Umbilical cord (tissue), 1 donor: ENCODE measurements at regions not wholly inside any gene's neighbourhood (a gene's known extent, or its start where the extent isn't known, plus 50 kb on each side); places are given as distances from the start of the nearest gene placed in this dataset.

Experiments
- DNase-seq: peaks from one replicate; pipeline ENCODE4 v3.0.0-alpha.2; 2015; ENCODE audit warnings: low spot score

DNA sequence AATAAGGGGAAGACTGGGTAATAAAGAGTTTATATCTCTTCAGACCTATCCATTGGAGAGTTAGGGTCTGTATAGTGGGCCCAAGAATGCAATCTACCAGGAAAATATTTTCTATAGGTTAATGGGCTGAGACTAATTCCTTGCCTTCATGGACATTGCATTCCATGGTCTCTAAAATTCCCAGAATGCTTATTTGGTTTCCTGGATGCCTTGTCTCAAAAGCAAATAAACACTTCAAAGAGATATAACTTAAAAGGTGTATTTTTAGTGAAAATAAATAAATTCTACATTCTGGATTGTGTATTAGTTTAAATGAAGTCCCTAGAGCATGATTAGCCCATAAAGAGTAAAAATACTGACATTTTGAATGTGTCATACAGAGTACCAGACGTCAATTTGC, 550.1 kb upstream of the PKN2 start:
- DNase-seq = no peak

DNA sequence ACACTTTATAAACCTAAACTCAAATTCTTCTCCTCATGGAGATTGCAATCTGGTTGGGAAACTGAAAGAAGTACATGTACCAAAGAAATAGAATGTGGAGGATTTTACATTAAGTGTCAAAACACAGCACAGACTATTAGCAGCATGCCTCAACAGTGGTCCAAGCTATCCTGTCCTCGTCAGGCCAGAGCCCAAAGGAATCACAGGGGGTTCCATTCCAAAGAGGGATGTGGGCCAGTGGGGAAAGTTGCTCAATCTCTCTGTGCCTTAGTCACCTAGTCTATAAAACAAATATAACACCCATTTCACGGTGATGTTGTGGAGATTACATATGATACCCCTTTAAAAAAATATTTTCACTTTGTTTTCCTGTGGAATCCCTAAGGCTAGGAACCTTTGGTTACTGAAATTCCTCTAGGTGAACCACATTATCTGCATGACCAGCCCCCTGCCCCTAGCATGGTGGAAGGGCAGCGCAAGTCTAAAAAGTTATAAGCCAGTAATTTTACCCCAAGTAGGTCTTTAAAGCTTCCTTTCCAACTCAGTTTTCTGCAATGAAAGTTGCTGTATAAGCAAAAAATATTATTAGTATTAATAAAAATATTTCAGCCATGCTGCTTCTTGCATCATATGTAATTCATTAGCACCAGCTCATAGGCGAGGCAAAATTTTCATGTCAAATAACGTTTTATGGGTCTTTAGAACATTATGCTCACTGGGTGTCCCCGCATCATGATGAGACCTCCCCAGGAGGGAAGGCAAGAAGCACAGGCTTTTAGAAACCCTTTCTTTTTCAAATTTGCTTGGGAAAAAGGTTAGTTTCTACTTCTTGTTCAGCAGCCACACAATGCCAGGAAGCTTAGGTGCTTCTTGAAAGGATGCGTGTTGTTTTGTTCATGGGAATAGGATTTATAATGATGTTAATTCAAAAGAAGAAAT, 548.8 kb upstream of the PKN2 start:
- DNase-seq = no peak

DNA sequence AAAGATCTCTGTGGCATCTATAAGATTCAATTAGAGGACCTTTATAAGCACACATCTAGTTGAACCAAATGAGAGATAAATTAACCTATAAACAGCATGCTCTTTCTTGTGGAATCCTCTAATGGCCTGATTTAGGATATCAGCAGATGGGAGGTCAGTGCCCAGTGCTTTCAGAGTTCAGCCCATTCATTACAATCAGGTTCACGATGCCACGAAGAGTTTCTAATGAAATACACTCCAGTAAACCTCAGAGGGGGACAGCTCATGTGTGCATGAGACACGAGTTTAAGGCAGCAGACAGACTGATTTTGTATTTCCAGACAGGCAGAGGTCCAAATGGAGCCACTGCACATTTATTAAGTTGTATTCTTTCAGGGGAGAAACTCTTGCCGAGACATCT, 544.4 kb upstream of the PKN2 start:
- DNase-seq = no peak

DNA sequence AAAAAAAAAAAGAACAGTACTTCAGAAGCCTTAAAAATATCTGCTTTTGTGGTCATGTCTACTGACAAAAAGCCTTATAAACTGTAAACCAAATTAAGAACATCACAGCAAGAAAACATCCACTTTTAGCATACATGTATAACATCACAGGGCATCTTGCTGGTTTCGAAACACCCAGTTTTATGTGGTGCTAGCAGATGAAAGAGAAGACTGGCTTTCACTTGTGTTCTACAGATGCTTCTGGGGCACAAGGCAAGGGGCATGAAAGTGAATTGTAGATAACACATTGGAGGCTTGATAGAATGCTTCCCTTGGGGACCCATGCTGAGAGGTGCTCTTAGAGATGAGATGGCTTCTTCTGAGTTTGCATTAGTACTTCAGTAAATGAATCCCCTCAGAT, 543.7 kb upstream of the PKN2 start:
- peak; percentile 85 for DNase-seq

DNA sequence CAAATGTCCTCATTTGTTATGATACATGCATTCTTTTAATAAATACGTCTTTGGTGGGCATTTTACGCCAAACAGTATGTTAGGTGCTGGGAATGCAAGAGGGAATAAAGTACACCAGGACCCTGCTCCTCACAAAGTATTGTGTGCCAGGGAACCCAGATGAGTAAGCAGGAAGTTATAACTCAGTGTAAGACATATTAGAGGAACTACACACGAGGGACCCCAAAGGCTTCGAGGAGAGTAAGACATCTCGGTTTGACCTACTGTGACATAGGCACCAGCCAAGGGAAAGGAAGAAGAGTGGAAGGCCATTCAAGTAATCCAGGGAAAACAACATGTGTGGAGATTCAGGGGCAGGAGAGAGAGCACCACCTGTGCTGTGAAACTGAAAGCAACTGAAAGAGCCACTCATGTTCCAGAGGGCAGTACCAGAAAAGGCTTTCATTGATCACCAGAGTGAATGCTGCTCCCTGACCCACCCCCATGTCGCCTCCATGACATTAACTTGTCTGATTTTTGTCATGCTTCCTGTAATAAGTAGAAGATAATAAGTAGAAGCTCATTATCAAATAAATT, 542.5 kb upstream of the PKN2 start:
- DNase-seq = no peak

DNA sequence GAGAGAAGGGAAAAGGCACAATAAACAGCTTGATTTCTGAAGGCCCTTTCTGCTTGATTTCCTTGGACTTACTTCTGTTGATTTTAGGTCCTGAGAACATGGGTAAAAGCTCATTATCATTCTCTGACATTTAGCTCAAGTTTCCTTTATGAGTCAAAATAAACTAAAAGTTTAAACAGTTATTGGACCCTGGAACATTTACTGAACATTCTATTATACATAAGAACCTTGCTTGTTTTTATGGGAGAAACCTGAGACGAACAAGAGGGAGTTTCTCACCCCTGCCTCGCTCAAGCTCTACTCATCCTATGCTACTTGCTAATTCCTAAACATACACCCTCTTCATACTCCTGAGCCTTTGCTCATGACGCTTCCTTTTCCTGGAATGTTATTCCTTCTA, 538.3 kb upstream of the PKN2 start:
- DNase-seq = no peak

DNA sequence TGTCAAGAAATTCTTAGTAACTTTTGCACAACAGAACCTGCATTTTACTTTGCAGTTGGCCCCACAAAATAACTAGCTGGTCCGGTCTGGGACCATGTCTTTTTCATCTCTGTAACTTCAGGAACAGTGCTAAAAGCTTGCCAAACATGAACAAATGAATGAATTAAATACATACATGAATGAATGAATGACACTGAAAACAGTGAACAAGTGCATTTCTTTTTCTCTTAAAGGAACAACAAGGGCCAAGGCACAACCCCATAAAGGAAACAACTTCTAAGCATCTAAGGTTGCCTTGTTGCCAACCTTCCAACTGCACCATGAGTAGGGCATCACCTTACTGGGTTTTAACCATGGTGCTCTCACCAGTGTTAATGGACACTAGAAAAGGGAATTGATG, 534.4 kb upstream of the PKN2 start:
- no peak for DNase-seq

DNA sequence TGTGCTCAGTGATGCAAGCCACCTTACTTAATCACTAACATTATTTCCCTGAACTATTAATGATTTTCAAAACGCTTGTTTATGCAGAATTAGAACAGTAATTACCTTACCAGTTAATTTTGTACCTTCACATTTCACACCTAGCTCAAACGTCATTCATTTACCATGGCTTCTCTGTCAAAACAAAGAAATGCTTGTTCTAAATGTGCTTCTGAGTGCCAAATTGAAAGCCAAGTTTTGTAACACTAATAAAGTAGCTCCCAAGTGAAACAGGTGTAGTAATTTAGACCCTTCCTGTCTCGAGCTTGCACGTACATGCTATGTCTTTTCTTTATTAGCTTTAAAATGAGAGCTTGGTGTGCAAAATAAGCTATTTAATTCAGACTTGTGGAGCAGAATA, 533.7 kb upstream of the PKN2 start:
- DNase-seq = no peak

DNA sequence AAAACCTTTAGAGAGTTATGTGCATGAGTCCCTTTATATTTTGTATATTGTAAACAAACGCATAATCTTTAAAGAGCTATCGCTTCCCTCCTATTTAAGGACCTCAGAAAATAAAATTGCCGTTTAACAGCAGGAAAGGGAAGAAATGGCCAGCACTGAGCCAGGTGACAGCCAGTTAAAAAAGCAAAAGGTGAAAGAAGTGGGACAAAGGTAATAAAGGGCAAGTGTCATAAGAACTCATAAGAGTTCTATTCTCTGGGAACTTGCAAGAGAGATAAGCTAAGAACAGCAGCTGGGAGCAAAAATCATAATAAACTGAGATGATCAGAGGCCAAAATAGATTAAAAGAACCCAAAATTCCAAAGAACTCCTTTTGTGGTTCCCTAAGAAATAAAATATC, 520.9 kb upstream of the PKN2 start:
- no peak for DNase-seq

DNA sequence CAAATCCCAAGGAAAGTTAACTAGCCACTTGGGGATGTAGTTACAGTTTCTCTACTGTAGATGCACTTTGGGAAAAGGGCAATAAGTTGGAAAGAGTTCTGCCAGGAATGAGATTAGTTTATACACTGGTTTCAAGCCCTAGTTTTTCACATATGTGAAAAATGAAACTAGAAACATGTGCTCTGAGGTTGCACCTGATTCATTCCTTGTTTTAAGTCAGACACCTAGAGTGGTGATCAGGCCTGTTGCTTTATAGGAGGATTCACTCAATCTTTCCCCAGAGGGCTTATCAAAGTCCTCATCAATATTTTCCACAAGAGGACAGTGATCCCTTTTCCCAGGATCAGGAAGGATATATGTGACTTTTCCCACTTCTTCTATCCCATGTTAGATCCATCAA, 515.9 kb upstream of the PKN2 start:
- DNase-seq = no peak

DNA sequence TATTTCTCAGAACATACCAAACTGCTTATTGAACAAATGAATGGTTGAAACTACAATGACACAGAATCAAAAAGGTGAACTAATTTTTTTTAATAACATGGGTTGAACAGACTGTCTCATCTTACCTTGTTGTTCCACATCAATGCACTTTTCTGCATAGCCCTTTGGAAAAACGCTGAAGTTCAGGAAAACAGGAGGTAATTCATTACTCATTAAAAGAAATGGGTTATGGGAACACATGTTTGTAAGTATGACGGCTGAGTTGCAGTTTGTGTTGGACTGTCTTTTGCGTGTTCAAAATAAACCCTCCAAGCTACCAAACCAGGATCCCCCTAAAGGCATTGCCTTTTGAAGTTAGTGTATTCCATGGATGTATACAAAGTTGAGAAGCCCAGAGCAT, 514.9 kb upstream of the PKN2 start:
- DNase-seq = no peak

DNA sequence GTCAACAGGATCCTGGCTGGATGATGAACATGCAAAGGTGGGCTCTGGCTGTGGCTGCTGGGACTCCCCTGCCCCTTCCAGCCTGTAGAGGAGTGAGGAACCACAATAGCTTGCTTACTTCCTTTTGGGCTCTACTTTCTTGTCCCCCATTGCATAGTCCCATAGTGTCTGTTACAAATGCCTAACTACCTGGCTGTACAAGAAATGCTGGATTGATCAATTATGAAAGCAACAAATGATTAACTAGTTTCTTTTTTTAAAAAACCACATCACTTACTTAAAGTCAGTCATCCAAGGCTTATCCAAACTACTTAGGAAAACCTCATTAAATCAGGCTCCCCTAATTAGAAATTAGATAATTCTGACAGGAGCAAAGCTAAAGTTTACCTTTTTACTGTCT, 514.1 kb upstream of the PKN2 start:
- DNase-seq = no peak

DNA sequence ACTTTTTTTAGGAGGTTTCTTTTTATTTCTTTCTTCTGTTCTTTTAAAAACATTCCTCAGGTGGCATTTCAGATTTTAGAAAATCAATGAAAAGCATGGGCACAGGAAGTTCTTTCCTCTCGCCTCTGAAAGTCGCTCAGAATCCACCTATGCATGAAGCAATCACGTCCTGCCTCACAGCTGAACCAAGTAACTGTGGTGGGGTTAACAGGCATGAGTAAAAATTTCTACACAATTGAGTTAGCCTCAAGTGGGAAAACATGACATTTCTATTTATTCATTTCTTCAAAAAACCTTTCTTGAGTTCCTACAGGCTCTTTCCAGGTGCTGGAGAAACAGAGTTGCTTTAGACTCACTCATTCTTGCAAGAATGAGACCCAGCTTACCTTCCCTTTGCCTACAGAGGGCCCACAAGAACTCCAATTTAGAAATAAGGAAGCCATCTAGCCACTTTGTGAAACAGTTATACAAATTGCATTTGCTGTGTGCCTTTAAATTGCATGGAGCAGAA, 508.9 kb upstream of the PKN2 start:
- no peak for DNase-seq

DNA sequence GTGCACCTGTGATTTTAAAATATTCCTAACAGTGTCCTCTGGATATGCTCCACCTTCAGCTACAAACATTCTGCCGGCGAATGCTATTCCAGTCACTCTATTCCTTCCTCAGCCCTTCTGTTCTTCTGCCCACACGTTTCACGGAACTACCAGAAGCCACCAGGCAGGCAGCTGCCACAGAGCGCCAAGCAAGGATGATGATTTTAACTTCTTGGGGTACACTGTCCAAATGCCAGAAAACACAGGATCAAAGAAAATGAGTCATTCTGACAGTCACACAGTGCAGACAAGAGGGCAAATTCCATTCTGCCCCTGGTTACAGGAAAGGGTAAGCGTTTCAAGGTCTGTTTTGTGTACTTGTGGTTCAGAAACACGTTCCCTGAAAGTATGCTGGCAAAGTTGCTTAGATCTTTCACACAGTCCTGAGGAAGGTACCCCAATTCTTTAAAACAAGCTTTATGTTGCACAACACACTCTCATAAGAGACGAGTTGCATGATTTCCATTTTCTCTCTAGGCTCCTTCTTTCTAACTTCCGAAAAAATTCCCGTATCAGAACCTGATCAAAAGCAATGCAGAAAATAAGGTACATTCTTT, 508.3 kb upstream of the PKN2 start:
- peak; percentile 66 for DNase-seq

DNA sequence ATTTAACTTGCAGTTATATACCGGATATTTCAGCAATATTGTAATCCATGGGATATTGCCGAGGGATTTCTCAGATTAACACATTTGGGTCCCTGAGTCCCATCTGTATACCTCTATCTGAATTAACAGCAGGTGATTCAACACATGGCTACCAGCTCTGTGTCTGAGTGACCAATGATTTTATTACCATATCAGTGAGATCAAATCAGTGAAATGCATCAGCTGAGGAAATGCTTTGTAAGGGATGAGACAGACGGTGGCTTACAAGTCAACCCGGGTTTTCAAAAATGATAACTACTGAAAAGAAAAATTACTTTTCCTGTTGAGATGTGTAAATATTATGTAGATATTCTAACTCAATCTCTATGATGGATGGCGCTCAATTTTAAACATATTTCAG, 504.1 kb upstream of the PKN2 start:
- no peak for DNase-seq

DNA sequence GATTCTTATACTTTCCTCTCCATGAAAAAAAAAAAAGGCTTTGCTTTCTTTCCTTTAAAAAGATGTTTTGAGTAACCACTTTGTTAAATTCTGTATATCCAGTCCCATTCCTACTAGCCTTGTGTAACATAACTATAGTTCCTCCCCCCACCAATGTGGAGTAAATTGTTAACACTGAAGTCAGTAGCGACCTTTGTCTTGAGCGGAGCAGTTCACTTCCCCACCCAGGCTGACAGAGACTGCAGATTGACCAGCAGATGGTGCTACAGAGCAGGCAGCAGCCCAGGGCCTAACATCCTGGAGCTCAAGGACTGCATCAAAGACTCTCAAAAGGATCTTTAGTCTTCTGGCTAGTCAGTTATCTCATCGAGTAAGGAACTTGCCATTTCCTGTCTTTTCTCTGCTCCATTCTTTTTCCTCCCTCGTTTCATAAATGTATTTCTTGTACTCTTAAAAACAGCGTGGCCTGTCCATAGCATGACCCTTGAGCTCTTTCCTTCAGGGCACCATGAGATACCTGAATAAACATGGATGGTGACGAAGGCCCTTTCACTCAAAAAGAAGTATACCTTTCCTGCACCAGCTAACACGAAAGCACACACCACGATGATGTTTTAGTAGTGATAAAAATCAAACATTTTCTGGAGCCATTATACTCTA, 503.5 kb upstream of the PKN2 start:
- DNase-seq = peak; percentile 88

DNA sequence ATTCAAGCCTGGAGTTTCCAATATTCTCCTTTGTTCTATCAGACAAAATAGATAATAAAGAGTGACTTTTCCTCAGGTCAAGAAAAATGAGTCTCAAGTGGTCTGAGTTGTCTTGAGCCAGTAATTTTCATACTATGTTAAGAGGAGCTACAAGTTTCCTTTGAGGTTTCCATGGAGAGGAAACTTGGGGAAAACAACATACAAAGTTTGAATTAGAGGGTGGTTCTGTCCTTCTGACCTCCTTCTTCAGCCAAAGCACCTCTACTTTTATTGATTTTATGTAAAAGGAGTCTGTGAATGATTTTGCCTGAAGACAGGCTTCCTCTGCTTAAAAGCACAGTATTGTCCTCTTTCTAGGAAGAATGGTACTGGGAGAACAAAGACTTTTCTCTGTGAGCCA, 497.2 kb upstream of the PKN2 start:
- DNase-seq = no peak

DNA sequence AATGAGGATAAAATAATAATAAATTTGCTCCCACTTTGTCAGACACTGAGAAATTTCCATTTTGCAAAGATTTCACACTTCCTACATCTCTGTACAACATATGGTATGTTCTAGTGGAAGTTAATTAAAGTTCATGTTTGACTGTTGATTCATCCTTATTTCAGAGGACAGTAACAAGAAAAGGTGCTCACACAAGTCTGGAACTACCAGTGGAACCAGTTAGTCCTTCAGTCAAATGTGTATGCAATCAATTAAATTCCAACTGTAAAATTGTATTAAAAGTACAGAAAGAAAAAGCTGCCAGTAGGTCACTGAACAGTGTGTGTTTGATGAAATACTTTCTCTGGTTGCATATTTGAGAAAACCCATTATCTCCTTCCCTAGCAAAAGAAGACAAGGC, 496.0 kb upstream of the PKN2 start:
- DNase-seq = peak; percentile 34

DNA sequence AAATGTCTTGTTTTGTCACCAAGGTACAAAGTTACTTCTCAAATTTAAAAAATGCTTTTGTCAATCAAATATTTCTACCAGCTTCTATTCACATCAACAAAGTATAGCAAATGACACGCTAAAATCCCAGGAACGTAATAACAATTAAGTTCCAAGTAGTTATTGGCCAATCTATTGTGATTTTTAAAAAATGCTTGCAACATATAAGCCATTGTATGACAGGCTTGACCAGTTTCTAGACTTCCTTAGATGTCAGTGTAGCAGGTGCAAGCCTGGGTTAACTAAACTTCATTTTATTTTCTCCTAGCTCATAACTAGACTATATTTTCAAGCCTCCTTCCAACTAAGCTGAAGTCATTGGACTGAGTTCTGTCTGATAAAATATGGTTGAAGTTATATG, 494.5 kb upstream of the PKN2 start:
- DNase-seq = no peak

DNA sequence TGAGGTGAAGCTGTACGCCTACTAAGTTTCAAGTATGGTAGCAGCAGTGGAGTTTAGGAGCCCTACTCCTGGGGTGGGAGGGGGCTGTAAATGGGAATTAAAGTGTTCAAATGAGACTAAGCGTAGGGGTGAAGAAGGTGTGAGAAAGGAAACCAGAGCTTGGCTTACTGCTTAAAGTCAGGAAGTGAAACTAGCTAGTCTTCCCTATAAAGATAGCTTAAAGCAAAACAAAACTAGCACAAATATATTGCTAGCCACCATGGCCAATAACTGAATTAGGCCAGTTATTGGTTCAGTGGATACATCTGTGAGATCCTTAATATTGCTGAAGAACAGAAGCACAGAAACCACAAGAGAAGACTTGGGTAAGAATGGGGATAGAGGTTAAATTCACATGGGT, 492.2 kb upstream of the PKN2 start:
- DNase-seq = no peak

DNA sequence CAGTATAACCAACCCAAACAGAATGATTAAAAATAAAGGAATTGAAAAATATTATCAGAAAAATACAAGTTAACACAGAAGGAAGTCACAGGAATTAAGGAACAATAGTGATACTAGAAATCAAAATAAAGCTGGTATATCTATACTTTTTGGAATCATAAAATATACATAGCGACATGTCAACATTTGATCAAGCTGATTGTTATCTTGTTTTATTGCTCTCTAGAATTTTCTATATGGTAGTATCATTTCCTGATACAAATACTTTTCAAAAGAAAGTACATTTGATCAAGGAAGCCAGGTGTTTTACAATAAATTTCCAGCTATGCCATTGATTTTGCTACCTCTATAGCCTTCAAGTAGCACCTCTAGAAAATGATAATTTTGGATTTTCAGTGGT, 489.5 kb upstream of the PKN2 start:
- DNase-seq = no peak

DNA sequence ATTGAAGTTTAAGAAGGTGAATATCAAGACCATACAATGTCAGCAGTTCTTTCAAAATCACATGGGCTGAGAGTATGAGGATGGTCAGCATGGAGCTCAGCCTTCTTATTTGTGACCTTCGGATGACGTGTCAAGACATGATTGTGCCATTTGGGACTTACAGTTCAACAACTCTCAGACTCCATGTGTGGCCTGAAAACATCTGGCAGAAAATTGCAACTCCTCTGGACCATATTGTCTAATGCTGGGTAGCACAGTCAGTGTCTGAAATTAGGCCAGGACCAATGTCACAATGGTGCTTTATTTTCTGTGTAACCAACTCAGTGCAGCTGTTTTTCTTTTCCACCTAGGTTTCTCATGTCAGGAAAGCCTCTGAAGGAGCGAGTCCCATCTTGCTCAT, 483.5 kb upstream of the PKN2 start:
- no peak for DNase-seq
